Ovary (tissue), 3 donors: ENCODE measurements at regions not wholly inside any gene's neighbourhood (a gene's known extent, or its start where the extent isn't known, plus 50 kb on each side); places are given as distances from the start of the nearest gene placed in this dataset.

ENCODE experiments used
- EP300 ChIP-seq: sonication (generic); formaldehyde crosslinking; IDR thresholded peaks from one replicate; pipeline ENCODE4 v1.6.1; 2017; ENCODE audit warnings: antibody characterized with exemption
- TF ChIP-seq, protein P1 (sequence below), 3 donors: fragments of 450-650 bp in 2 of 3; fragments of 200-600 bp in 1 of 3; IDR thresholded peaks; one replicate each; pipeline versions ENCODE4 v1.5.1 to v1.8.0; 2016 to 2022; ENCODE audit warnings: antibody characterized with exemption in 3 of 3, mild to moderate bottlenecking in 1 of 3
- donor health status: DM: no; HTN: no; CAD: no.

GRCh38 chr12:31866523-31866922 is 92.7 kb upstream of the RESF1 start:
- TF ChIP-seq, protein P1, sequence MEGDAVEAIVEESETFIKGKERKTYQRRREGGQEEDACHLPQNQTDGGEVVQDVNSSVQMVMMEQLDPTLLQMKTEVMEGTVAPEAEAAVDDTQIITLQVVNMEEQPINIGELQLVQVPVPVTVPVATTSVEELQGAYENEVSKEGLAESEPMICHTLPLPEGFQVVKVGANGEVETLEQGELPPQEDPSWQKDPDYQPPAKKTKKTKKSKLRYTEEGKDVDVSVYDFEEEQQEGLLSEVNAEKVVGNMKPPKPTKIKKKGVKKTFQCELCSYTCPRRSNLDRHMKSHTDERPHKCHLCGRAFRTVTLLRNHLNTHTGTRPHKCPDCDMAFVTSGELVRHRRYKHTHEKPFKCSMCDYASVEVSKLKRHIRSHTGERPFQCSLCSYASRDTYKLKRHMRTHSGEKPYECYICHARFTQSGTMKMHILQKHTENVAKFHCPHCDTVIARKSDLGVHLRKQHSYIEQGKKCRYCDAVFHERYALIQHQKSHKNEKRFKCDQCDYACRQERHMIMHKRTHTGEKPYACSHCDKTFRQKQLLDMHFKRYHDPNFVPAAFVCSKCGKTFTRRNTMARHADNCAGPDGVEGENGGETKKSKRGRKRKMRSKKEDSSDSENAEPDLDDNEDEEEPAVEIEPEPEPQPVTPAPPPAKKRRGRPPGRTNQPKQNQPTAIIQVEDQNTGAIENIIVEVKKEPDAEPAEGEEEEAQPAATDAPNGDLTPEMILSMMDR (IDR thresholded peaks at IDR 0.05) = no peak
- TF ChIP-seq EP300 = no peak
